MM.1S (cell line): ENCODE measurements at regions not wholly inside any gene's neighbourhood (a gene's known extent, or its start where the extent isn't known, plus 50 kb on each side); places are given as distances from the start of the nearest gene placed in this dataset.

Source experiments
- DNase-seq: peaks from one replicate; pipeline ENCODE4 v3.0.0-alpha.2; 2015
- H2AFZ ChIP-seq: fragments of 300-600 bp; sonication (generic); 2 replicates; pipeline ENCODE4 v1.6.0; 2016; ENCODE audit warnings: antibody characterized with exemption, low read length
- H3F3A ChIP-seq: fragments of 300-600 bp; sonication (generic); 2 replicates; pipeline ENCODE4 v1.6.1; 2016; ENCODE audit warnings: mild to moderate bottlenecking, antibody characterized with exemption, low read length, moderate library complexity, mixed read lengths; ENCODE audit not compliant: insufficient read depth
- H3K27ac ChIP-seq: fragments of 300-600 bp; sonication (generic); 2 replicates; pipeline ENCODE4 v1.5.1; 2016; ENCODE audit warnings: mild to moderate bottlenecking, low read length
- H3K27me3 ChIP-seq: fragments of 300-600 bp; sonication (generic); replicated peaks from 2 replicates; pipeline ENCODE4 v1.6.0; 2016; ENCODE audit warnings: low read length; ENCODE audit not compliant: insufficient read depth
- H3K36me3 ChIP-seq: fragments of 300-600 bp; sonication (generic); replicated peaks from 2 replicates; pipeline ENCODE4 v1.6.1; 2016; ENCODE audit warnings: mild to moderate bottlenecking, low read length, mixed read lengths; ENCODE audit not compliant: insufficient read depth
- H3K4me1 ChIP-seq: fragments of 300-600 bp; sonication (generic); 2 replicates; pipeline ENCODE4 v1.6.1; 2016; ENCODE audit warnings: low read length, mixed read lengths
- H3K4me2 ChIP-seq: fragments of 300-600 bp; sonication (generic); 2 replicates; pipeline ENCODE4 v1.6.0; 2016; ENCODE audit warnings: low read depth, low read length
- H3K4me3 ChIP-seq: fragments of 300-600 bp; sonication (generic); 2 replicates; pipeline ENCODE4 v1.5.1; 2016; ENCODE audit warnings: low read length, mixed read lengths
- H3K79me2 ChIP-seq: fragments of 300-600 bp; sonication (generic); 2 replicates; pipeline ENCODE4 v1.6.1; 2016; ENCODE audit warnings: mixed run types, low read length, mixed read lengths
- H3K9ac ChIP-seq: fragments of 300-600 bp; sonication (generic); 2 replicates; pipeline ENCODE4 v1.6.1; 2016; ENCODE audit warnings: low read length, mixed read lengths
- H3K9me2 ChIP-seq: fragments of 300-600 bp; sonication (generic); replicated peaks from 2 replicates; pipeline ENCODE4 v1.6.1; 2016; ENCODE audit warnings: mild to moderate bottlenecking, low read length, mixed read lengths; ENCODE audit not compliant: insufficient read depth
- H3K9me3 ChIP-seq: fragments of 300-600 bp; sonication (generic); replicated peaks from 2 replicates; pipeline ENCODE4 v1.6.1; 2016; ENCODE audit warnings: mild to moderate bottlenecking, low read length, mixed read lengths; ENCODE audit not compliant: insufficient read depth
- H4K20me1 ChIP-seq: fragments of 300-600 bp; sonication (generic); 2 replicates; pipeline ENCODE4 v1.6.1; 2016; ENCODE audit warnings: mild to moderate bottlenecking, low read length, moderate library complexity, mixed read lengths; ENCODE audit not compliant: insufficient read depth
- EZH2 ChIP-seq: fragments of 300-600 bp; sonication (generic); optimal IDR thresholded peaks from 2 replicates; pipeline ENCODE3; 2017; ENCODE audit warnings: low read depth, mild to moderate bottlenecking, antibody characterized with exemption, low read length, mixed read lengths
- EZH2phosphoT487 ChIP-seq: fragments of 300-600 bp; sonication (generic); IDR thresholded peaks from 2 replicates; pipeline ENCODE4 v1.6.1; 2018; ENCODE audit warnings: antibody characterized with exemption, low read length
- TF ChIP-seq, protein P1 (sequence below): fragments of 300-600 bp; sonication (generic); IDR thresholded peaks from 2 replicates; pipeline ENCODE4 v1.5.1; 2016; ENCODE audit warnings: antibody characterized with exemption, low read length, mixed read lengths

DNA sequence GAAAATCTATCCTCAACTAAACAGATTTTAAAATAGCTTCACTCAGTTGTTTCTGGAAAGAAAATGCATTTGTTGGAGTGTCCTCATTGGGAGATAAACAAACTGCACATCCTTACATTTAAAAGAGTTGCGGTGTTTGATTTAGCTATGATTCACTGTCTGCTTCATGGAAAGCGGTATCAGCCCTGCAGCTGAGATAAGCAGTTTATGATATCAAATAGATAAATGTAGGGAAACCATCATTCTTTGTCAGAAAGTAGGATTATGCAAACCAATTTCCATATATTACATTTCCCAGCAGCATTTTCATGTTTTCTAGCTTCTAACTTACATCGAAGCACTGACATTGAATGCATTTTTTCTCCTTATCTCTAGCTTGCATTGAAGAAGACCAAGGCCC, 698.9 kb downstream of the DIPK2A start:
- no peak overlapping the region for H2AFZ ChIP-seq
- H3K4me3 ChIP-seq, result no peak overlapping the region
- no peak overlapping the region for H3K4me2 ChIP-seq
- no peaks in the 10 kb centered on the region for H3K36me3 ChIP-seq
- H3K27ac ChIP-seq, result no peak overlapping the region
- no peaks in the 10 kb centered on the region for H3K4me1 ChIP-seq
- H3K27me3 ChIP-seq, result no peaks in the 10 kb centered on the region
- H3K79me2 ChIP-seq, result no peaks in the 10 kb centered on the region
- H3K9me3 ChIP-seq, result no peaks in the 10 kb centered on the region
- no peak overlapping the region for H3K9ac ChIP-seq
- H4K20me1 ChIP-seq, result no peaks in the 10 kb centered on the region
- DNase-seq, result no peak
- no peak for TF ChIP-seq EZH2
- H3F3A ChIP-seq, result no peaks in the 10 kb centered on the region
- H3K9me2 ChIP-seq, result no peaks in the 10 kb centered on the region

DNA sequence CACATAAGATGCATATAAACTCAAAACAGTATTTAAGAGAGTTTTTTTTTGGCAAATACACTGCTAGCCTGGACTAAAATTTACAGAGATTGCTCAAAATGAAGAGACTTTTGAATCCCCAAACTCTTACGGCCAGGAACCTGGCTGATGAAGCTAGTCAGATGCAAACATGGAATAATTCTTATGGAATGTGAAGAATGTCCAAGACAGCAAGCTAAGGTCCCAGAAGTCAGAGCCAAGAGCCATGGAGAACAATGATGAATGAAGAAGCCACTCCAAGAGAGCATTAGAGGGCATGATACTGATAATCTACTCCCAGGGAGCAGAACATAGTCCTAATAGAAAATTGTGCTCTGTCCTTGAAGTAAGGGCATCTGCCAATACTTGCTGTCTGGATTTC, 705.5 kb downstream of the DIPK2A start:
- no peaks in the 10 kb centered on the region for H3K9me3 ChIP-seq
- H4K20me1 ChIP-seq, result no peaks in the 10 kb centered on the region
- no peak for TF ChIP-seq EZH2
- TF ChIP-seq EZH2phosphoT487, result no peak
- TF ChIP-seq, protein P1, sequence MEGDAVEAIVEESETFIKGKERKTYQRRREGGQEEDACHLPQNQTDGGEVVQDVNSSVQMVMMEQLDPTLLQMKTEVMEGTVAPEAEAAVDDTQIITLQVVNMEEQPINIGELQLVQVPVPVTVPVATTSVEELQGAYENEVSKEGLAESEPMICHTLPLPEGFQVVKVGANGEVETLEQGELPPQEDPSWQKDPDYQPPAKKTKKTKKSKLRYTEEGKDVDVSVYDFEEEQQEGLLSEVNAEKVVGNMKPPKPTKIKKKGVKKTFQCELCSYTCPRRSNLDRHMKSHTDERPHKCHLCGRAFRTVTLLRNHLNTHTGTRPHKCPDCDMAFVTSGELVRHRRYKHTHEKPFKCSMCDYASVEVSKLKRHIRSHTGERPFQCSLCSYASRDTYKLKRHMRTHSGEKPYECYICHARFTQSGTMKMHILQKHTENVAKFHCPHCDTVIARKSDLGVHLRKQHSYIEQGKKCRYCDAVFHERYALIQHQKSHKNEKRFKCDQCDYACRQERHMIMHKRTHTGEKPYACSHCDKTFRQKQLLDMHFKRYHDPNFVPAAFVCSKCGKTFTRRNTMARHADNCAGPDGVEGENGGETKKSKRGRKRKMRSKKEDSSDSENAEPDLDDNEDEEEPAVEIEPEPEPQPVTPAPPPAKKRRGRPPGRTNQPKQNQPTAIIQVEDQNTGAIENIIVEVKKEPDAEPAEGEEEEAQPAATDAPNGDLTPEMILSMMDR, result no peak
- H3K4me3 ChIP-seq, result no peak overlapping the region
- no peaks in the 10 kb centered on the region for H3K27me3 ChIP-seq
- no peak overlapping the region for H3K4me2 ChIP-seq
- H3K9me2 ChIP-seq, result no peaks in the 10 kb centered on the region
- H3K9ac ChIP-seq, result no peak overlapping the region
- no peaks in the 10 kb centered on the region for H3K36me3 ChIP-seq
- H3F3A ChIP-seq, result no peaks in the 10 kb centered on the region
- no peaks in the 10 kb centered on the region for H3K4me1 ChIP-seq
- DNase-seq, result no peak
- no peak overlapping the region for H3K27ac ChIP-seq
- no peak overlapping the region for H2AFZ ChIP-seq
- no peaks in the 10 kb centered on the region for H3K79me2 ChIP-seq

DNA sequence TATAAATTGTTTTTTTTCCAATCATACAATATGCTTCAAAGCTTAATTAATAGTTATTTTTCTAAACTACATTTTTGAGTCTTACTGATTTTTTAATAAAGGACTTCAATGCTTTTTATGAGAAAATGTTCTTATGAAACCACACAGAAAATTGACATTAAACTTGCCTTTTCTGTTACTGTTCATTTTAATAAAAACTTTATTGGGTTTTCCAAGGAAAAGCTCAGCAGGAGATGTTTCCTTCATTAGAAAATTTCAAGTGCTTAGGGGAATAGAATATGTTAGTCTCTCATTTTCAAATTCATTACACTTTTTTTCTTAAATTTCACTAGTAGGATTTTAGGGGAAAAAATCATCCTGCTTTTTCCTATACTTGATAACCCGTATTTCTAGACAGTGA, 711.4 kb downstream of the DIPK2A start:
- Histone ChIP-seq H3K27me3 (no peaks in the 10 kb centered on the region), H3K4me1 (no peaks in the 10 kb centered on the region), H3K9ac (no peak overlapping the region), H3K79me2 (no peaks in the 10 kb centered on the region), H4K20me1 (no peaks in the 10 kb centered on the region), H3K36me3 (no peaks in the 10 kb centered on the region), H3K4me3 (no peak overlapping the region), H3K9me2 (no peaks in the 10 kb centered on the region), H3F3A (no peaks in the 10 kb centered on the region), H3K9me3 (no peaks in the 10 kb centered on the region), H3K4me2 (no peak overlapping the region), H3K27ac (no peak overlapping the region), H2AFZ (no peak overlapping the region)
- TF ChIP-seq, protein P1, result no peak
- TF ChIP-seq EZH2, result no peak
- no peak for TF ChIP-seq EZH2phosphoT487
- no peak for DNase-seq

DNA sequence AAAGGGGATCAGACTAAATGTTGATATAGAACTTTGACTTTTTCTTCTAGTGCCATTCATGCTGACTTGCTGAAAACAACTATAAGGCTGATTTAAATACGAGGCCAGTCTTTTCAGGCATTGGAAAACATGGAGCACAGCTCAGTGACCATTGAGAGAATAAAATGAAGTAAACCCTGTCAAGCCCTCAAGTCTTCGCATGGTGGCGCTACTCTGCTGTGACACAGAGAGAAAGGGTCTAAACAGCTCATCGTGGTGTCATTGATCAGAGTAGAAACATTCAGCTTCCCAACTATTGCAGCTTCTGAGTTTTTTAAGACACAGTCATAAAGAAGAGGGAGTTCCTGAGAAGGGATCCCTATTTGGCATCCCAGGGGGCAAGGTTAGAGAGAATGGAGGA, 716.2 kb downstream of the DIPK2A start:
- no peak overlapping the region for H3K4me3 ChIP-seq

More for the DNA sequence above, 716.2 kb downstream of the DIPK2A start:
- DNase-seq, result no peak
- H3F3A ChIP-seq, result no peaks in the 10 kb centered on the region
- TF ChIP-seq EZH2 (no peak), EZH2phosphoT487 (no peak)
- TF ChIP-seq, protein P1, result no peak
- no peak overlapping the region for H3K4me2 ChIP-seq
- no peaks in the 10 kb centered on the region for H3K27me3 ChIP-seq
- H4K20me1 ChIP-seq, result no peaks in the 10 kb centered on the region
- H3K79me2 ChIP-seq, result no peaks in the 10 kb centered on the region
- no peak overlapping the region for H2AFZ ChIP-seq
- no peak overlapping the region for H3K9ac ChIP-seq
- H3K27ac ChIP-seq, result no peak overlapping the region
- H3K9me3 ChIP-seq, result no peaks in the 10 kb centered on the region
- H3K36me3 ChIP-seq, result no peaks in the 10 kb centered on the region
- H3K9me2 ChIP-seq, result no peaks in the 10 kb centered on the region
- no peaks in the 10 kb centered on the region for H3K4me1 ChIP-seq
